ENCODE measurements at regions not wholly inside any gene's neighbourhood (a gene's known extent, or its start where the extent isn't known, plus 50 kb on each side); places are given as distances from the start of the nearest gene placed in this dataset.
"Not testable (repeated sequence)": the region's sequence is repeated elsewhere in the genome, so short reads cannot be mapped to it uniquely, and the experiment has no call there.

- DNase-seq (ENCODE audit: low read depth in 2 of 3, low spot score in 2 of 3) = peak in 2 of 3 donors; percentile 5 to 7
Observed at GRCh38 chr5:145467446-145467845, 367.7 kb downstream of the PRELID2 start.

GRCh38 chr5:145466533-145466932 lies 368.6 kb downstream of the PRELID2 start:
- no peak for DNase-seq (ENCODE audit: low read depth in 2 of 3, low spot score in 2 of 3)

- DNase-seq (ENCODE audit: low read depth in 2 of 3, low spot score in 2 of 3) = no peak
Observed at GRCh38 chr5:145465474-145466263, 369.5 kb downstream of the PRELID2 start.

DNA sequence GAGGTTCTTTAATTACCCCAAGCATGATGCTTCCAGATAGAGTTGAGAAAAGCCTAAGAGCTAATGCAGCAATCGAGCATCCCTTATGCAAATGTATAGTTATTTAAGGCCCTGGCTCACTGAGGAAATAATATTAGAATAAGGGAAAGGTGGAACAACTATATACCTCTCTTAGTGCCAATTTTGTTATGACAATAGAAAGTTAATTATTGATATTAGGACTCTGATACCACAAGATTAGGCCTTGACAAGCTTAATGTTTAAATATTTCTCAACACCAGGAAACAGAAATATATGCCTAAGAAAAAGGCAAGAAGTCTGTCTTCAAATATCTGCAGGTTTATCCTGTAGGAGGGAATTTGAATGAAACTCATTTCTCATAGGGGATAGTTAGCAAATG lies 371.0 kb downstream of the PRELID2 start:
- no peak for DNase-seq (ENCODE audit: low read depth in 2 of 3, low spot score in 2 of 3)

DNA sequence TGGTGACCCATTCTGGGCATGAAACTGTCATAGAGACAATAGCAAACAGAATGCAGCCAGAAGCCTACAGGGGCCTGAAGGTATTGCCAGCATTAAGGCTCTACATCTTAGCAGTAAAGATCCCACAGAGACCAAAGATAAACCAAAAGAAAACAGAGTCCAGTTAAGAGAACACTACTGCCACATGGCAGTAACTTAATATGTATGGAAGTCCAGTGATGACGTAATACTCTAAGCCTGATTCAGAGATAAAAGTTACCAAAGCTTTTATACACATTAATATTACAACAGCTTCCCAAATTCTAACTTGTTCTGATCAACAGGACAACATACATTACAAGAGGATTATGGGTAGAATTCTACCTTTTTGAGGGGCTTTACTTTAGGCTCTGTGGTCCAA lies 371.5 kb downstream of the PRELID2 start:
- DNase-seq (ENCODE audit: low read depth in 2 of 3, low spot score in 2 of 3) = no peak

DNA sequence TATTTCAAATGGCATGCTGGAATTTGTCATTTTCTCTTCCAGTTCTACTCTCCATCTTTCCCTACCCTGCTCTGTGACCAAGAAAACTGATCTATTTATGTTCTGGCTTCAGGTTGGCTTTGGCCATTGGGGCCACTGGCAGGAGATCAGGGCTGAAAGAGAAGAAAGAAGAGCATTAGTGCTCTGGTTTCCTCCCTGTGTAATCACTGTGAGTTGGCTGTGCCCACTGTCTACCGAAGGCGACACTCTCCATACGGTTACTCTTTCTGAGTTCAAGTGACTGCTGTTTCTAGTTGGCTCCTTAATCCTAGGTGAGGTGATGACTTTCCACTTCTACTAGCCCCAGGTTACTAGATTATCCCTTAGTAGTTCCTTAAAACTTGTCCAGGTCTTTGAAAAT lies 372.6 kb downstream of the PRELID2 start:
- no peak for DNase-seq (ENCODE audit: low read depth in 2 of 3, low spot score in 2 of 3)

GRCh38 chr5:145450286-145450885 lies 384.8 kb downstream of the PRELID2 start:
- no peak for DNase-seq (ENCODE audit: low read depth in 2 of 3, low spot score in 2 of 3)

GRCh38 chr5:145449794-145450193 lies 385.3 kb downstream of the PRELID2 start:
- DNase-seq (ENCODE audit: low read depth in 2 of 3, low spot score in 2 of 3) = no peak

GRCh38 chr5:145446875-145447274 lies 388.3 kb downstream of the PRELID2 start:
- not testable (repeated sequence) for DNase-seq (ENCODE audit: low read depth in 2 of 3, low spot score in 2 of 3)

- no peak for DNase-seq (ENCODE audit: low read depth in 2 of 3, low spot score in 2 of 3)
Observed at GRCh38 chr5:145446412-145446811, 388.7 kb downstream of the PRELID2 start.

DNA sequence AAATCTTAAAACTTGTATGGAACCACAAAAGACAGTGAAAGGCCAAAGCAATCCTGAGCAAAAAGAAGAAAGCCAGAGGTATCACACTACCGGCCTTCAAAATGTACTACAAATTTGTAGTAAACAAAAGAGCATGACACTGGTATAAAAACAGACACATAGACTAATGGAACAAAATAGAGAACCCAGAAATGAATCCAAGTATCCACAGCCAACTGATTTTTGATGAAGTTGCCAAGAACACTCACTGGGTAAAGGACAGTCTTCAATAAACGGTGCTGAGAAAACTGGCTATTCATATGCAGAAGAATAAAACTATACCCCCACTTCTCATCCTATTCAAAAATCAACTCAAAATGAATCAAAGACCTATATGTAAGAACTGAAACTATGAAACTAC lies 390.1 kb downstream of the PRELID2 start:
- DNase-seq (ENCODE audit: low read depth in 2 of 3, low spot score in 2 of 3) = no peak

GRCh38 chr5:145443964-145444363 lies 391.2 kb downstream of the PRELID2 start:
- DNase-seq (ENCODE audit: low read depth in 2 of 3, low spot score in 2 of 3) = no peak

GRCh38 chr5:145443366-145443765 lies 391.8 kb downstream of the PRELID2 start:
- DNase-seq (ENCODE audit: low read depth in 2 of 3, low spot score in 2 of 3) = no peak

GRCh38 chr5:145442661-145443060 lies 392.5 kb downstream of the PRELID2 start:
- not testable (repeated sequence) for DNase-seq (ENCODE audit: low read depth in 2 of 3, low spot score in 2 of 3)

- DNase-seq (ENCODE audit: low read depth in 2 of 3, low spot score in 2 of 3) = no peak
Observed at GRCh38 chr5:145441228-145441627, 393.9 kb downstream of the PRELID2 start.

DNA sequence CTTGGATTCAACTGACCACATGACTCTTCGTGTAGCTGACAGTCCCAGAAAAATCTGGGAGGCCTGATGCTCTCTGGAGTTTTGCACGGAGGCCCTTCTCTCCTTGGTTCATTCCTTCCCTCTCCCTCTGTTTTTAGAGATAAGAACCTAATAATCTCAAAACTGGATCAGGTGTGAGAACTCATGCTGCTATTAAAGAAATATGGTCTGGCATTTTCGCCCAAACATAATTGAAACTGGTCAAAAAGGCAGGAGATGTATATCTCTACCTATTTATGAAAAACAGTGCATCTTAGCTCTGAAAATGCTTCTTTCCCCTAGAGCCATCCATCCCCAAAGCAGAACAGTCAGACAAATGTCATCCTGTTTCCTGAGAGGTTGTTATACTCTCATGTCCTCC lies 397.5 kb downstream of the PRELID2 start:
- DNase-seq (ENCODE audit: low read depth in 2 of 3, low spot score in 2 of 3) = no peak

DNA sequence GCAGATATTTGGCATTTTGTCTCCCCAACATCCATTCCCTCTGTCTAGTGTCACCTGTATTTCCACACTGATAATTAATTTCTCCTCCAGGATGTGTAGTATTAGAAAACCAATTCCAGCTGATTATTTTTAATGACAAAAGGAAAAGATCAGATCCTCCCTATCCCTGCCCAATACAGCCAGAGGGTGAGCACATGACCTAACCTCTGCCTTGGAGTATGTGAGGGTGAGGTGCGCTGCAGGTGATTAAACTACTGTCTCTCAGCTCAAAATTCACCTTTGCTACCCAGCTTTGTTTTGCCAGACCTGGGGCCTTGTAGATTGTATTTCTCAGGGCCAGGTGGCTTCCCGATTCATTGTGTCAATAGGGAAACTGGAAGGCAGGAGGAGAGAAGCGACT lies 402.1 kb downstream of the PRELID2 start:
- no peak for DNase-seq (ENCODE audit: low read depth in 2 of 3, low spot score in 2 of 3)

- DNase-seq (ENCODE audit: low read depth in 2 of 3, low spot score in 2 of 3) = no peak
Observed at GRCh38 chr5:145429170-145429569, 406.0 kb downstream of the PRELID2 start.

DNA sequence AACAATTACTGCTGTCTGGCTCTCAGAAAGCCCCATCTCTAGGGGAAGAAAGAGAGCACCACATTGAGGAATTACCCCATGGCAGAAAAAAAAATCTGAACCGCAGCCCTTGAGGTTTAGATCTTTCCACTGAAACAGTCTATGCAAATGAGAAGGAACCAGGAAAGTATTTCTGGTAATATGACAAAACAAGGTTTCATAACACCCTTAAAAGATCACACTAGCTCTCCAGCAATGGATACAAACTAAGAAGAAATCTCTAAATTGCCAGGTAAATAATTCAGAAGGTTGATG lies 427.1 kb downstream of the PRELID2 start:
- DNase-seq (ENCODE audit: low read depth in 2 of 3, low spot score in 2 of 3) = no peak

GRCh38 chr5:145407300-145408047 lies 427.7 kb downstream of the PRELID2 start:
- DNase-seq (ENCODE audit: low read depth in 2 of 3, low spot score in 2 of 3) = no peak

GRCh38 chr5:145403992-145404391 lies 431.1 kb downstream of the PRELID2 start:
- DNase-seq (ENCODE audit: low read depth in 2 of 3, low spot score in 2 of 3) = no peak

GRCh38 chr5:145396888-145397287 lies 438.3 kb downstream of the PRELID2 start:
- DNase-seq (ENCODE audit: low read depth in 2 of 3, low spot score in 2 of 3) = no peak

Data from hematopoietic multipotent progenitor cell (in vitro differentiated cells).